Neural progenitor cell (in vitro differentiated cells): ENCODE measurements at regions not wholly inside any gene's neighbourhood (a gene's known extent, or its start where the extent isn't known, plus 50 kb on each side); places are given as distances from the start of the nearest gene placed in this dataset.

Experiments
- CTCF ChIP-seq: fragments of 200-600 bp; sonication (generic); IDR thresholded peaks from 2 replicates; pipeline ENCODE4 v1.5.1; 2017; ENCODE audit warnings: antibody characterized with exemption, mild to moderate bottlenecking
- EZH2 ChIP-seq: fragments of 200-600 bp; sonication (generic); IDR thresholded peaks from 2 replicates; pipeline ENCODE4 v1.6.1; 2017; ENCODE audit warnings: antibody characterized with exemption, mild to moderate bottlenecking, moderate library complexity
- EZH2phosphoT487 ChIP-seq: fragments of 200-600 bp; sonication (generic); IDR thresholded peaks from 2 replicates; pipeline ENCODE4 v1.6.1; 2017; ENCODE audit warnings: antibody characterized with exemption

GRCh38 chr6:163738304-163738703 lies 323.8 kb downstream of the QKI start:
- TF ChIP-seq CTCF (no peak), EZH2 (no peak), EZH2phosphoT487 (no peak)
